Testis (tissue), 2 donors: ENCODE measurements at regions not wholly inside any gene's neighbourhood (a gene's known extent, or its start where the extent isn't known, plus 50 kb on each side); places are given as distances from the start of the nearest gene placed in this dataset.

Source experiments
- DNase-seq: peaks from one replicate; pipeline ENCODE4 v3.0.0-alpha.2; 2019
- H3K27ac ChIP-seq, 2 donors: fragments of 200-600 bp; sonication (generic); one replicate each; pipeline ENCODE4 v1.5.1; 2019
- H3K27me3 ChIP-seq: fragments of 200-600 bp; sonication (generic); one replicate; pipeline ENCODE4 v1.5.1; 2019
- H3K36me3 ChIP-seq: fragments of 200-600 bp; sonication (generic); one replicate; pipeline ENCODE4 v1.5.1; 2017; ENCODE audit warnings: low read depth; ENCODE audit errors: missing control alignments
- H3K4me1 ChIP-seq: fragments of 200-600 bp; sonication (generic); one replicate; pipeline ENCODE4 v1.5.1; 2019
- H3K4me3 ChIP-seq, 2 donors: fragments of 200-600 bp; sonication (generic); one replicate each; pipeline ENCODE4 v1.5.1; 2017 to 2019
- H3K9me3 ChIP-seq: fragments of 200-600 bp; sonication (generic); one replicate; pipeline ENCODE4 v1.5.1; 2017
- CTCF ChIP-seq, 3 experiments: fragments of 450-650 bp in 2 of 3; fragments of 200-600 bp in 1 of 3; sonication (generic) in 1 of 3; IDR thresholded peaks; one replicate each; pipeline ENCODE4 v1.5.1; 2016 to 2019; ENCODE audit warnings: antibody characterized with exemption in 3 of 3, mild to moderate bottlenecking in 2 of 3, moderate library complexity in 1 of 3
- POLR2A ChIP-seq: fragments of 450-650 bp; IDR thresholded peaks from one replicate; pipeline ENCODE4 v1.6.1; 2017; ENCODE audit warnings: antibody characterized with exemption, mild to moderate bottlenecking, moderate library complexity
- WGBS, 2 donors: methylation state at CpG; one replicate each; pipeline ENCODE4 v1.1.5; 2018; 5-methylcytosine and 5-hydroxymethylcytosine counted together
- intact Hi-C: fragments of 100-400 bp; cut with DNase I; formaldehyde crosslinking; loops from one replicate; pipeline ENCODE4 v1.15.1; 2023; ENCODE audit warnings: low total_unique reads

- WGBS, 2 donors = 74 to 79% methylated on average over 2 of the region's 2 CpGs
- DNase-seq = no peak
These were observed 646.5 kb upstream of the SEL1L start for GRCh38 chr14:82180139-82180538.

DNA sequence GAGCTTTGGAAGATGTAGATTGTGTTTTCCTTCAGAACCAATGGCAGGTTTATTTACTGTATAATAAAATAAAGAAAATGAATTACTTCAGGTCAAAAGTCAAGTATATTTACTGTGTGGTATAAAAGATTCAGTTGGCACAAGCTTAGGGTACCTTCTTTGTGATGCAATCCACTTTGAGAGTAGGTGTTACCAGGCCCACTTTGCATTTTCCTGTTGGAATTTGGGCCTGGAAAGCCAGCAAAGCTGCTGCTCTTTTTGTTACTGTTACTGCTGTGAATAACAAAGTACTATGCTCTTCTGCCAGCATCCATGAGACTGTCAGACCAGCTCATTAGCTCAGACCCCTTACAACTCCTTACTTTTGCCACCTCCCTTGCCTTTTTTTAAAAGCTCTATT is 649.0 kb upstream of the SEL1L start:
- H3K27ac ChIP-seq = no peak overlapping the region
- intact Hi-C loops = no loop called here
- no peaks in the 10 kb centered on the region for H3K4me1 ChIP-seq
- no peaks in the 10 kb centered on the region for H3K27me3 ChIP-seq
- DNase-seq = no peak
- no peaks in the 10 kb centered on the region for H3K36me3 ChIP-seq
- no peak overlapping the region for H3K4me3 ChIP-seq
- no peaks in the 10 kb centered on the region for H3K9me3 ChIP-seq
- TF ChIP-seq CTCF (IDR thresholded peaks at IDR 0.05) (no peak), POLR2A (no peak)

More at GRCh38 chr14:82180139-82180538, 646.5 kb upstream of the SEL1L start:
- TF ChIP-seq POLR2A (no peak), CTCF (IDR thresholded peaks at IDR 0.05) (no peak)
- no peak overlapping the region for H3K4me3 ChIP-seq
- H3K4me1 ChIP-seq = no peaks in the 10 kb centered on the region
- H3K9me3 ChIP-seq = no peaks in the 10 kb centered on the region
- no peak overlapping the region for H3K27ac ChIP-seq
- H3K27me3 ChIP-seq = no peaks in the 10 kb centered on the region
- no peaks in the 10 kb centered on the region for H3K36me3 ChIP-seq
- intact Hi-C loops = no loop called here

GRCh38 chr14:82190742-82191141 is 657.1 kb upstream of the SEL1L start:
- Histone ChIP-seq H3K27me3 (no peaks in the 10 kb centered on the region), H3K9me3 (no peaks in the 10 kb centered on the region), H3K36me3 (no peaks in the 10 kb centered on the region), H3K27ac (no peak overlapping the region), H3K4me1 (no peaks in the 10 kb centered on the region), H3K4me3 (no peak overlapping the region)
- 69 to 75% methylated on average over 3 of the region's 3 CpGs for WGBS, 2 donors
- no peak for DNase-seq
- intact Hi-C loops = no loop called here
- no peak for TF ChIP-seq CTCF (IDR thresholded peaks at IDR 0.05)
- TF ChIP-seq POLR2A = no peak

DNA sequence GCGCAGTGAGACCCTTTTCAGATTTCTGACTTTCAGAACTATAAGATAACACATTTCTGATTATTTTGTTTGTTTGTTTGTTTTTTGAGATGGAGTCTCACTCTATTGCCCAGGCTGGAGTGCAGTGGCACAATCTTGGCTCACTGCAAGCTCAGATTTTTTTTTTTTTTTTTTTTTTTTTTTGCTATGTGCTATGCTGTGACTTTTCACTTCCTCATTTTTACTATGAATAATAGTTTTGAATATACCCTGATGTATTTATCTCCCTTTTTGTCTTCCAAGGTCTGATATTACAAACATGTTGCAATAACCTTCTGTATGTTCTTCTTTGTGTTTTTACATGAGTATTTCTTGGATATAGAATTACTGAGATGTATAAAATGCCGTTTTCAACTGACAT is 658.7 kb upstream of the SEL1L start:
- no peaks in the 10 kb centered on the region for H3K4me1 ChIP-seq
- no peaks in the 10 kb centered on the region for H3K27me3 ChIP-seq
- no peak for TF ChIP-seq CTCF (IDR thresholded peaks at IDR 0.05)
- DNase-seq = no peak
- no peak overlapping the region for H3K4me3 ChIP-seq
- WGBS, 2 donors = 82 to 92% methylated on average over 2 of the region's 2 CpGs
- no peaks in the 10 kb centered on the region for H3K9me3 ChIP-seq
- intact Hi-C loops = no loop called here
- H3K27ac ChIP-seq = no peak overlapping the region
- H3K36me3 ChIP-seq = no peaks in the 10 kb centered on the region

GRCh38 chr14:82223276-82223675 is 689.6 kb upstream of the SEL1L start:
- Histone ChIP-seq H3K36me3 (no peaks in the 10 kb centered on the region), H3K27ac (no peak overlapping the region), H3K4me1 (no peaks in the 10 kb centered on the region), H3K27me3 (no peaks in the 10 kb centered on the region), H3K4me3 (no peak overlapping the region), H3K9me3 (no peaks in the 10 kb centered on the region)
- TF ChIP-seq CTCF (IDR thresholded peaks at IDR 0.05) = no peak
- 25 to 63% methylated on average over 2 of the region's 2 CpGs for WGBS, 2 donors
- DNase-seq = no peak
- intact Hi-C loops = no loop called here
